Adrenal gland (tissue), 9 donors: ENCODE measurements at regions not wholly inside any gene's neighbourhood (a gene's known extent, or its start where the extent isn't known, plus 50 kb on each side); places are given as distances from the start of the nearest gene placed in this dataset.

ENCODE experiments used
- DNase-seq, 7 donors: peaks; one replicate each; pipeline ENCODE4 v3.0.0-alpha.2; 2019 to 2020
- H3K27ac ChIP-seq, 5 donors: fragments of 200-600 bp; sonication (generic) in 4 of 5; 1 replicate in 3 of 5; 2 replicates in 2 of 5; pipeline versions ENCODE4 v1.5.1 to v1.8.0; 2016 to 2020; ENCODE audit warnings: mild to moderate bottlenecking in 1 of 5
- H3K27me3 ChIP-seq: fragments of 200-600 bp; 2 replicates; pipeline ENCODE4 v1.8.0; 2021
- H3K36me3 ChIP-seq, 2 donors: fragments of 200-600 bp; replicated peaks in 1 of 2; 1 replicate in 1 of 2; 2 replicates in 1 of 2; pipeline versions ENCODE4 v1.5.1 to v1.8.0; 2018 to 2022
- H3K4me1 ChIP-seq, 2 donors: fragments of 200-600 bp; replicated peaks in 1 of 2; 1 replicate in 1 of 2; 2 replicates in 1 of 2; pipeline versions ENCODE4 v1.5.1 to v1.8.0; 2018 to 2021
- H3K4me3 ChIP-seq, 4 donors: fragments of 200-600 bp; sonication (generic) in 3 of 4; one replicate each; pipeline ENCODE4 v1.5.1; 2016 to 2018
- H3K9me3 ChIP-seq, 3 donors: fragments of 200-600 bp; sonication (generic) in 1 of 3; replicated peaks in 1 of 3; 1 replicate in 2 of 3; 2 replicates in 1 of 3; pipeline versions ENCODE4 v1.5.1 to v1.8.0; 2016 to 2021
- POLR2A ChIP-seq, 2 donors: fragments of 450-650 bp; IDR thresholded peaks; one replicate each; pipeline ENCODE4 v1.6.1; 2017; ENCODE audit warnings: antibody characterized with exemption in 2 of 2, mild to moderate bottlenecking in 2 of 2, moderate library complexity in 1 of 2
- WGBS, 4 donors: extraction: QIAGEN DNeasy Blood & Tissue Kit in 2 of 4; methylation state at CpG; one replicate each; pipeline versions ENCODE4 v1.1.5 to v1.1.7; 2013 to 2017; 5-methylcytosine and 5-hydroxymethylcytosine counted together
- intact Hi-C, 2 donors: fragments of 100-400 bp; cut with DNase I; formaldehyde crosslinking; loops; one replicate each; pipeline versions ENCODE4 v1.14.1 to v1.15.0; 2022 to 2023
- TF ChIP-seq, protein P1 (sequence below), 6 experiments: fragments of 450-650 bp in 4 of 6; fragments of 200-600 bp in 2 of 6; sonication (generic) in 1 of 6; IDR thresholded peaks; 1 replicate in 5 of 6; 2 replicates in 1 of 6; pipeline versions ENCODE4 v1.5.1 to v1.8.0; 2016 to 2021; ENCODE audit warnings: antibody characterized with exemption in 6 of 6, mild to moderate bottlenecking in 2 of 6, moderate library complexity in 1 of 6
- donor health status: healthy with polysubstance abuse.
- donor health status: Bipolar disorder and iron deficiency.
- donor health status: DM: yes; HTN: yes; CAD: no.
- donor health status: DM: no; HTN: no; CAD: no.
- donor health status: DM: no; HTN: no; CAD: no.

DNA sequence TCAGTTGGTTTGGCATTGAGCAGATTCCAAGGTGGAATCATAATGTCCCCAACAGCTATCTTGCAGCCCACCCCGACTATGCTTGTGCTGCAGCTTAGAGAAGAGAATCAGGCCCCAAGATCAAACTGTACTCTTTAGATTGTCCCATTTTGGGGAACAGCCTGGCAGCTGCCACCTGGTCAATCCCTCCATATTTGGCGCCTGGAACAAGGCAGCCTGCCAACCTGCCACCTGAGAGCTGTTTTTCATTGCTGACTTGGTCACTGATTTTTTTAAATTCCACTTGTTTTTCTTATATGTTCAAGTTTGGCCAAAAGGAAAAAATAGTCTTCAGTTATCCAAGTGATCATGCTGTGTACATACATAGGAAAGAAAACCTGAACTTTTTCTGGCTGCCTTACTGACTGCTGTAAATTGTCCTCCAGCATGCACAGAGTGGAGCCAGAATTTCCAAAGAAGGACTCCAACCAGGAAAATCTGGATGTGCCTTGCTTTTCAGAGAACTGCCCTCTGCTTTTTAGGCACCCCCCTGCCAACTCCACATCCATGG, 504.2 kb downstream of the ENC1 start:
- Histone ChIP-seq H3K36me3 (no peaks in the 10 kb centered on the region), H3K4me3 (no peak overlapping the region), H3K27me3 (peaks cover 4% of the 10 kb centered on the region), H3K9me3 (no peaks in the 10 kb centered on the region), H3K4me1 (no peaks in the 10 kb centered on the region), H3K27ac (no peak overlapping the region)
- WGBS, 4 donors = 83 to 92% (median 90%) methylated on average over 2 of the region's 2 CpGs
- DNase-seq = no peak
- TF ChIP-seq, protein P1, sequence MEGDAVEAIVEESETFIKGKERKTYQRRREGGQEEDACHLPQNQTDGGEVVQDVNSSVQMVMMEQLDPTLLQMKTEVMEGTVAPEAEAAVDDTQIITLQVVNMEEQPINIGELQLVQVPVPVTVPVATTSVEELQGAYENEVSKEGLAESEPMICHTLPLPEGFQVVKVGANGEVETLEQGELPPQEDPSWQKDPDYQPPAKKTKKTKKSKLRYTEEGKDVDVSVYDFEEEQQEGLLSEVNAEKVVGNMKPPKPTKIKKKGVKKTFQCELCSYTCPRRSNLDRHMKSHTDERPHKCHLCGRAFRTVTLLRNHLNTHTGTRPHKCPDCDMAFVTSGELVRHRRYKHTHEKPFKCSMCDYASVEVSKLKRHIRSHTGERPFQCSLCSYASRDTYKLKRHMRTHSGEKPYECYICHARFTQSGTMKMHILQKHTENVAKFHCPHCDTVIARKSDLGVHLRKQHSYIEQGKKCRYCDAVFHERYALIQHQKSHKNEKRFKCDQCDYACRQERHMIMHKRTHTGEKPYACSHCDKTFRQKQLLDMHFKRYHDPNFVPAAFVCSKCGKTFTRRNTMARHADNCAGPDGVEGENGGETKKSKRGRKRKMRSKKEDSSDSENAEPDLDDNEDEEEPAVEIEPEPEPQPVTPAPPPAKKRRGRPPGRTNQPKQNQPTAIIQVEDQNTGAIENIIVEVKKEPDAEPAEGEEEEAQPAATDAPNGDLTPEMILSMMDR (IDR thresholded peaks at IDR 0.05) = no peak
- TF ChIP-seq POLR2A (IDR thresholded peaks at IDR 0.05) = no peak
- intact Hi-C loops = no loop called here

DNA sequence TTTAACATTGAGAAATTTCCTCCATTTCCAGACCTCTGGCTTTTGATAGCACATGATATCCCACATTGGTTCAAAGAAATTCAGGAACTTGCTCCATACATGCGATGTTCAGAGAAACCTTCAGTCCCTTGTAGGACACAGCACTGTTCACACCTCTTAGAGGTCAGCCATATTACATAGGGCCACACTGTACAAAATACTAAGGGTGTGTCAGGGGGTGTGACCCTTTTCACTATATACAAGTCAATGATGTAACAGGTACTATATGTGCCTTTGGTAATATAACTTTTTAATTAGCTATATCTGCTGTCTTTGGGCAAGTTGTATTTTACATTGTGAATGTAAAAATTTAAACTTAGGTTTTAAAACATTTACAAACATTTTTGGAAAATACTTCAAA, 505.5 kb downstream of the ENC1 start:
- DNase-seq = no peak
- 88 to 100% (median 97%) methylated on average over 1 of the region's 1 CpG for WGBS, 4 donors
- Histone ChIP-seq H3K27me3 (peaks cover 4% of the 10 kb centered on the region), H3K4me3 (no peak overlapping the region), H3K4me1 (no peaks in the 10 kb centered on the region), H3K27ac (no peak overlapping the region), H3K9me3 (no peaks in the 10 kb centered on the region), H3K36me3 (no peaks in the 10 kb centered on the region)
- intact Hi-C loops = no loop called here
- TF ChIP-seq, protein P1 (IDR thresholded peaks at IDR 0.05) = no peak
- no peak for TF ChIP-seq POLR2A (IDR thresholded peaks at IDR 0.05)

DNA sequence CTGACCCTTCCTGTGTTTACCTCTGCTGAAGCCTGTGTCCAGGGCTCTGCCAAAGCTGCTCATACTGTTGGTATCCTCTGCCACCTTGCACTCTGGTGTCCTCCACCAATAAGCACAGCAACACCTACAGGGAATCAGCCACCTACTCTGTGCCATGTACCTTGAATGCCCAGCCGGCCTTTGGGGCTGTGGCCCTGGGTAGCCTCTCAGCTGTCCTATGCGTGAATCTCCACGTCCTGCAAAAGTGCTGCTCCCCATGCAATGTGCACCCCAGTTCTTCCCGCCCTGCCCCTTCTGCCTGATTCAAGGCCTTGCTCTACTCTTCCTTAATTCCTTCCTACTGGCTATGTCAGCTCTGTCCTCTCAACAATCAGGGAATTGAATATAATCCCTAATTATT, 506.5 kb downstream of the ARHGEF28 start:
- DNase-seq = no peak
- WGBS, 4 donors = 87 to 99% (median 94%) methylated on average over 4 of the region's 4 CpGs
- TF ChIP-seq, protein P1 (IDR thresholded peaks at IDR 0.05) = no peak
- no peak for TF ChIP-seq POLR2A (IDR thresholded peaks at IDR 0.05)
- intact Hi-C loops = no loop called here
- Histone ChIP-seq H3K27me3 (no peaks in the 10 kb centered on the region), H3K9me3 (no peaks in the 10 kb centered on the region), H3K4me3 (no peak overlapping the region), H3K4me1 (peaks cover 0 to 5% of the 10 kb centered on the region in 2 donors), H3K36me3 (no peaks in the 10 kb centered on the region), H3K27ac (no peak overlapping the region)

DNA sequence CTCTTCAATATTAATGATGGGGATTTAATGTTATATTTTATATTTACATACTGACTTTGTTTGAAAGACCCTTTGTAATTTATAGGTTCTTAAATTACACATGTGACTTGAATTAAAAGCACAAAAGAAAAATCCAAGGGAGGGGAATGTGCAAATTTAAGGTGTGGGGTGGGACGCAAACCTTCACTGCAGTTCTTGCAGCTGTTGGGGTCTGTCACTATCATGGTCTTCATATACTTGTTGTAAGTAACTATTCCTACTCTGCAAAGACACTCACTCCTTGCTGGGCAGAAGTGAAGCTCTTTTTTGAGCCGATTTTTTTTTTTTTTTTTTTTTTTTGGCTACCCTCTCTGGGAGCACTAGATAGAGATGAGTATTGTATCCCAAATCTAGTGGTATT, 505.3 kb downstream of the ARHGEF28 start:
- TF ChIP-seq POLR2A (IDR thresholded peaks at IDR 0.05) = no peak
- TF ChIP-seq, protein P1 (IDR thresholded peaks at IDR 0.05) = no peak
- H3K27me3 ChIP-seq = no peaks in the 10 kb centered on the region
- no peaks in the 10 kb centered on the region for H3K9me3 ChIP-seq
- H3K36me3 ChIP-seq = no peaks in the 10 kb centered on the region
- H3K4me3 ChIP-seq = no peak overlapping the region
- no peak overlapping the region for H3K27ac ChIP-seq
- 83 to 86% (median 85%) methylated on average over 2 of the region's 2 CpGs for WGBS, 4 donors
- intact Hi-C loops = no loop called here
- H3K4me1 ChIP-seq = peaks cover 0 to 7% of the 10 kb centered on the region in 2 donors
- DNase-seq = no peak
